HCT116 (cell line): ENCODE measurements at regions not wholly inside any gene's neighbourhood (a gene's known extent, or its start where the extent isn't known, plus 50 kb on each side); places are given as distances from the start of the nearest gene placed in this dataset.

Experiments
- ATAC-seq: fragments of 200-7000 bp; cut with Tn5 transposase; 2 replicates; pipeline ENCODE4 v1.9.1; 2020; ENCODE audit warnings: mild to moderate bottlenecking, moderate library complexity
- BruUV-seq: library from RNA; stranded (reverse); fragments of 400-500 nt; replicated peaks from 2 replicates; lab custom pipeline; 2021; lab: Mats Ljungman, UMichigan
- CTCF ChIA-PET: fragments of 300-600 bp; sonication (Branson Sonifier 250); formaldehyde crosslinking; loops from one replicate; lab custom pipeline; 2021; ENCODE audit warnings: antibody characterized with exemption; lab: Charles Lee
- POLR2A ChIA-PET: fragments of 300-600, 350-600 bp; sonication (Branson Sonifier 250); formaldehyde crosslinking; loops from one replicate; lab custom pipeline; 2021; ENCODE audit warnings: antibody characterized with exemption; lab: Charles Lee
- RAD21 ChIA-PET, 2 experiments: fragments of 300-600 bp; sonication (Branson Sonifier 250); formaldehyde crosslinking; loops; one replicate each; lab custom pipeline; 2023; ENCODE audit warnings: low total read pairs in 2 of 2; ENCODE audit not compliant: uncharacterized antibody in 2 of 2, unreplicated experiment in 2 of 2, low non-redundant PET in 1 of 2; lab: Charles Lee
- DNase-seq: peaks from one replicate; pipeline ENCODE4 v3.0.0-alpha.2; 2010; ENCODE audit warnings: low read depth, low spot score
- H2AFZ ChIP-seq: fragments of 200-600 bp; shearing (Covaris generic), sonication (generic); 2 replicates; pipeline ENCODE4 v1.6.1; 2017; ENCODE audit warnings: low read depth, mixed run types, mixed read lengths, antibody characterized with exemption, low read length; ENCODE audit not compliant: poor library complexity, severe bottlenecking
- H3K27ac ChIP-seq: 2 replicates; pipeline ENCODE4 v1.5.1; 2012; ENCODE audit warnings: low read depth, low read length
- H3K27me3 ChIP-seq: fragments of 200-600 bp; sonication (generic); 2 replicates; pipeline ENCODE4 v1.6.1; 2016; ENCODE audit warnings: mixed run types, low read length, mixed read lengths; ENCODE audit not compliant: insufficient read depth
- H3K36me3 ChIP-seq, 2 experiments: fragments of 200-500 bp in 1 of 2; fragments of 200-600 bp in 1 of 2; sonication (Bioruptor generic) in 1 of 2; sonication (generic) in 1 of 2; 2 replicates each; pipeline versions ENCODE4 v1.5.1 to v1.6.1; 2014 to 2016; ENCODE audit warnings: low read length in 2 of 2, inconsistent platforms in 1 of 2, mixed read lengths in 1 of 2, mixed run types in 1 of 2; ENCODE audit not compliant: insufficient read depth in 2 of 2, control insufficient read depth in 1 of 2
- H3K4me1 ChIP-seq, 2 experiments: fragments of 200-600 bp in 1 of 2; sonication (generic) in 1 of 2; 2 replicates each; pipeline versions ENCODE4 v1.5.1 to v1.6.1; 2012 to 2017; ENCODE audit warnings: low read length in 2 of 2, inconsistent platforms in 1 of 2, mild to moderate bottlenecking in 1 of 2, mixed read lengths in 1 of 2, mixed run types in 1 of 2, moderate library complexity in 1 of 2; ENCODE audit not compliant: insufficient read depth in 2 of 2, control insufficient read depth in 1 of 2
- H3K4me2 ChIP-seq: fragments of 200-600 bp; sonication (generic); 2 replicates; pipeline ENCODE4 v1.6.1; 2017; ENCODE audit warnings: mixed run types, low read length, mixed read lengths
- H3K4me3 ChIP-seq, 2 experiments: fragments of 200-600 bp in 1 of 2; sonication (generic) in 1 of 2; replicated peaks in 1 of 2; 2 replicates each; pipeline ENCODE4 v1.5.1; 2011 to 2016; ENCODE audit warnings: low read length in 2 of 2, control low read depth in 1 of 2, low read depth in 1 of 2, mild to moderate bottlenecking in 1 of 2, mixed read lengths in 1 of 2, mixed run types in 1 of 2
- H3K79me2 ChIP-seq: fragments of 200-600 bp; sonication (generic); 2 replicates; pipeline ENCODE4 v1.6.1; 2017; ENCODE audit warnings: mild to moderate bottlenecking, mixed run types, low read length, moderate library complexity, mixed read lengths; ENCODE audit not compliant: insufficient read depth
- H3K9ac ChIP-seq: fragments of 200-600 bp; sonication (generic); 2 replicates; pipeline ENCODE4 v1.6.1; 2016; ENCODE audit warnings: low read length, mixed read lengths
- H3K9me2 ChIP-seq: fragments of 200-600 bp; sonication (generic), shearing (Covaris generic); 2 replicates; pipeline ENCODE4 v1.6.1; 2017; ENCODE audit warnings: mixed run types, mild to moderate bottlenecking, moderate library complexity; ENCODE audit not compliant: insufficient read depth
- H3K9me3 ChIP-seq, 2 experiments: fragments of 200-500 bp in 1 of 2; fragments of 200-600 bp in 1 of 2; sonication (Bioruptor generic) in 1 of 2; sonication (generic) in 1 of 2; 2 replicates each; pipeline ENCODE4 v1.6.1; 2014 to 2017; ENCODE audit warnings: low read length in 2 of 2, mixed read lengths in 2 of 2, inconsistent platforms in 1 of 2, low read depth in 1 of 2, mild to moderate bottlenecking in 1 of 2, mixed run types in 1 of 2, moderate library complexity in 1 of 2; ENCODE audit not compliant: control insufficient read depth in 1 of 2, insufficient read depth in 1 of 2
- H4K20me1 ChIP-seq: fragments of 200-600 bp; sonication (generic), shearing (Covaris generic); 2 replicates; pipeline ENCODE4 v1.6.1; 2017; ENCODE audit warnings: mixed run types, mild to moderate bottlenecking, moderate library complexity; ENCODE audit not compliant: insufficient read depth
- CEBPB ChIP-seq: IDR thresholded peaks from 2 replicates; pipeline ENCODE4 v1.6.1; 2012; ENCODE audit warnings: low read depth
- EGR1 ChIP-seq: IDR thresholded peaks from 2 replicates; pipeline ENCODE4 v1.6.1; 2012; ENCODE audit warnings: low read depth
- ELF1 ChIP-seq: IDR thresholded peaks from 2 replicates; pipeline ENCODE4 v1.6.1; 2012; ENCODE audit warnings: low read depth, borderline replicate concordance
- EZH2phosphoT487 ChIP-seq: fragments of 200-600 bp; IDR thresholded peaks from 2 replicates; pipeline ENCODE4 v1.6.1; 2018; ENCODE audit warnings: antibody characterized with exemption, borderline replicate concordance
- FOSL1 ChIP-seq: IDR thresholded peaks from 2 replicates; pipeline ENCODE4 v1.6.1; 2012; ENCODE audit warnings: low read depth
- JUND ChIP-seq: IDR thresholded peaks from 2 replicates; pipeline ENCODE4 v1.6.1; 2012
- POLR2AphosphoS5 ChIP-seq: IDR thresholded peaks from 2 replicates; pipeline ENCODE4 v1.6.1; 2011; ENCODE audit warnings: mild to moderate bottlenecking, low read depth, low read length, moderate library complexity
- RAD21 ChIP-seq: IDR thresholded peaks from 2 replicates; pipeline ENCODE4 v1.6.1; 2012; ENCODE audit warnings: low read depth, mild to moderate bottlenecking
- SIN3A ChIP-seq: IDR thresholded peaks from 2 replicates; pipeline ENCODE4 v1.6.1; 2012; ENCODE audit warnings: low read depth
- SP1 ChIP-seq: IDR thresholded peaks from 2 replicates; pipeline ENCODE4 v1.6.1; 2012; ENCODE audit warnings: low read depth
- SRF ChIP-seq: IDR thresholded peaks from 2 replicates; pipeline ENCODE4 v1.6.1; 2012; ENCODE audit warnings: low read depth
- TCF7L2 ChIP-seq: IDR thresholded peaks from 2 replicates; pipeline ENCODE4 v1.7.0; 2011; ENCODE audit warnings: borderline replicate concordance, inconsistent platforms; ENCODE audit not compliant: insufficient read depth, insufficient read length; ENCODE audit errors: extremely low read depth
- YY1 ChIP-seq: IDR thresholded peaks from 2 replicates; pipeline ENCODE4 v1.6.1; 2011; ENCODE audit warnings: low read length, low read depth, moderate library complexity, mild to moderate bottlenecking; ENCODE audit not compliant: insufficient replicate concordance; ENCODE audit errors: extremely low read depth
- ZFX ChIP-seq: fragments of 450-650 bp; IDR thresholded peaks from 2 replicates; pipeline ENCODE4 v1.6.1; 2017
- ZNF274 ChIP-seq: fragments of 200-500 bp; sonication (Bioruptor generic); IDR thresholded peaks from 2 replicates; pipeline ENCODE4 v1.6.1; 2014; ENCODE audit warnings: mild to moderate bottlenecking, low read depth, low read length, inconsistent platforms
- intact Hi-C: fragments of 100-400 bp; cut with micrococcal nuclease; formaldehyde crosslinking; loops from 2 replicates; pipeline ENCODE4 v1.10.0; 2022
- TF ChIP-seq, protein P1 (sequence below): IDR thresholded peaks from 2 replicates; pipeline ENCODE4 v1.6.1; 2012
- TF ChIP-seq, protein P2 (sequence below): IDR thresholded peaks from 2 replicates; pipeline ENCODE4 v1.6.1; 2012; ENCODE audit warnings: low read depth

DNA sequence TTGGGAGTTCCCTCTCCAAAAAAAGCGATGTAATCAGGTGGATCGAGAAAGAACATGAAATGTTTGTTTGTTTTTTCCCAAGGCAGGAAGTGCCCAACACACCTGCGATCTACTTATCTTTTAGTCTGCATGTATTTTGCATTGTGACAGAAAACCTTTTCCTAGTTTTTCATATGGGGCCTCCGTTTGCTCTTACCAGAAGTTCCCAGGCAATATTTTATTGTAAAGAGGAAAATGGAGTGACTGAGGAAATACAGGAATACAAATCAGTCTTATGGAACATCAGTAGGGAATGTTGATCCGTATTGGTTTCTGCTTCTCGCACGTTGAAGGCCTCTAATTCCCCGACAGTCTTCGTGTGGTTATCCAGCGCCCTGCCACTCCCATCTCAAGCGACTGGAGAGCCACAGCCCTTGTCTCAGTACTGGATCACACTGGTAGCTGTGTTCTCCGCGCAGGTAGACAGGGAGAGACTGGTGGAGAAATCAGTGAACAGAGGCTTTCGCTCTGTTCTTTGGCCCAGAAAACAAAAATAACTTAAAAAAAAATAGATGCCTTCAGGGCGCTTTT, 107.4 kb downstream of the TRIM27 start:
- CTCF ChIA-PET = no interaction called here
- no peaks in the 10 kb centered on the region for H4K20me1 ChIP-seq
- DNase-seq (no peak), ATAC-seq (no peak)
- H3K4me1 ChIP-seq = peaks cover 0 to 8% of the 10 kb centered on the region in 2 experiments; a peak in 1 of 4 replicates
- no peaks in the 10 kb centered on the region for H3K36me3 ChIP-seq
- intact Hi-C loops = no loop called here
- H3K27ac ChIP-seq = no peak overlapping the region
- no peaks in the 10 kb centered on the region for H3K9me2 ChIP-seq
- RAD21 ChIA-PET = no interaction called here
- no peaks in the 10 kb centered on the region for H3K9me3 ChIP-seq
- no peak overlapping the region for H3K4me3 ChIP-seq
- H3K9ac ChIP-seq = no peak overlapping the region
- BruUV-seq = no TSS peak
- no peak for TF ChIP-seq SP1
- no peak for TF ChIP-seq ZFX
- TF ChIP-seq TCF7L2 = no peak
- TF ChIP-seq ZNF274 = no peak
- TF ChIP-seq EZH2phosphoT487 = no peak
- TF ChIP-seq RAD21 = no peak
- TF ChIP-seq ELF1 = no peak
- TF ChIP-seq FOSL1 = no peak
- H3K27me3 ChIP-seq = no peaks in the 10 kb centered on the region
- POLR2A ChIA-PET = no interaction called here
- no peak overlapping the region for H3K4me2 ChIP-seq
- H3K79me2 ChIP-seq = no peaks in the 10 kb centered on the region
- H2AFZ ChIP-seq = no peak overlapping the region

DNA sequence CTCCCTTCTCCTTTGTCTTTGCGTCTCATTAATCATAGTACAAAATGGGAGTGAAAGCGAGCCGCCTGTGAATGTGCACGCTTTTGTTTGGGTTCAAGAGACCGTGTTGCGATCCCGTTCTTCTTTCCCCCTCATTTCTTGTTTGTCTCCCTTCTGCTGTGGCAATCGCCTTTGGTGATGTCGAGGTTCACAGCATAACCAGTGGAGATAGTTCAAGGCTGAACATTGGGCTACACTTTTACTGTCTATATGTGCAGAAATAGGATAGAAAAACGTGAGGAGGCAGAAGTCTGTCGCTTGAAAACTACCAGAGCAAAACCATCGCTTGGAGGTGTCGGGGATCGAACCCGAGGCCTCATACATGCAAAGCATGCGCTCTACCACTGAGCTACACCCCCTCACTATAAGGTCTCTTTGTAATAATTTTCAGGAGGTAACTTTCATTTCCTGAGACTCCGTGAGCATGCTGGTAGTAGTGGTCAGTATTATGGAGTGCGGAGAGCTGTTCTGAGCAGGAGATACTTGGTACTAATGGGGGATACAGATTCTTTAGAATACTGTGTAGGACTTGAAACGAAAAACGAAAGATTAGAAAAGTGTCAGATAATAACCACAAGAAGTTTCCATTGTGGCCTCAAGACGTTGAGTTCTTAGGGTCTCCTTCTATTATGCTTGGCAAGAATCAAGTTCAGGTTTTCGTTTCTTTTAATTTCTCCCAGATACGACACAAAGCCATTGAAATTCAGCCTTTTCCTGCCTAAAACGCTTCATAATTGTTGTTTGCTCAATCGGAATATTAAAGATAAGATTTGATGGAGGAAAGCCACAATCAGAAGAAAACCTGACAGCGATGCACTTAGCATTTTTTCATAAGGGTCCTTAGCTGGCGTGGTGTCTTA, 106.6 kb downstream of the TRIM27 start:
- intact Hi-C loops = no loop called here
- peaks cover 0 to 8% of the 10 kb centered on the region in 2 experiments; a peak in 1 of 4 replicates for H3K4me1 ChIP-seq
- no peaks in the 10 kb centered on the region for H3K9me3 ChIP-seq
- H3K36me3 ChIP-seq = no peaks in the 10 kb centered on the region
- H3K4me2 ChIP-seq = peak overlapping the region; percentile 77
- RAD21 ChIA-PET = interaction anchor here in 1 of 2 experiments (0.7 kb wide), 1 partner anchor 139 kb away, joined by 10 read pairs; no protein-coding TSS in a partner anchor
- H3K4me3 ChIP-seq = peak overlapping the region; percentile 34 to 46
- H2AFZ ChIP-seq = peak overlapping the region; percentile 74
- H3K79me2 ChIP-seq = no peaks in the 10 kb centered on the region
- POLR2A ChIA-PET = interaction anchor here (0.7 to 1.0 kb wide), 3 partner anchors 22 to 180 kb away, joined by 3 read pairs; no protein-coding TSS in a partner anchor
- H4K20me1 ChIP-seq = no peaks in the 10 kb centered on the region
- CTCF ChIA-PET = interaction anchor here (1.4 kb wide), 1 partner anchor 20 kb away, joined by 4 read pairs; no protein-coding TSS in a partner anchor
- H3K27me3 ChIP-seq = no peaks in the 10 kb centered on the region
- DNase-seq = no peak
- BruUV-seq = no TSS peak
- no peaks in the 10 kb centered on the region for H3K9me2 ChIP-seq
- no peak overlapping the region for H3K27ac ChIP-seq
- peak; percentile 89 for ATAC-seq
- H3K9ac ChIP-seq = no peak overlapping the region
- no peak for TF ChIP-seq EZH2phosphoT487
- no peak for TF ChIP-seq JUND
- TF ChIP-seq YY1 = no peak
- no peak for TF ChIP-seq CEBPB
- TF ChIP-seq, protein P1, sequence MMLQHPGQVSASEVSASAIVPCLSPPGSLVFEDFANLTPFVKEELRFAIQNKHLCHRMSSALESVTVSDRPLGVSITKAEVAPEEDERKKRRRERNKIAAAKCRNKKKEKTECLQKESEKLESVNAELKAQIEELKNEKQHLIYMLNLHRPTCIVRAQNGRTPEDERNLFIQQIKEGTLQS = peak; percentile 94
- TF ChIP-seq, protein P2, sequence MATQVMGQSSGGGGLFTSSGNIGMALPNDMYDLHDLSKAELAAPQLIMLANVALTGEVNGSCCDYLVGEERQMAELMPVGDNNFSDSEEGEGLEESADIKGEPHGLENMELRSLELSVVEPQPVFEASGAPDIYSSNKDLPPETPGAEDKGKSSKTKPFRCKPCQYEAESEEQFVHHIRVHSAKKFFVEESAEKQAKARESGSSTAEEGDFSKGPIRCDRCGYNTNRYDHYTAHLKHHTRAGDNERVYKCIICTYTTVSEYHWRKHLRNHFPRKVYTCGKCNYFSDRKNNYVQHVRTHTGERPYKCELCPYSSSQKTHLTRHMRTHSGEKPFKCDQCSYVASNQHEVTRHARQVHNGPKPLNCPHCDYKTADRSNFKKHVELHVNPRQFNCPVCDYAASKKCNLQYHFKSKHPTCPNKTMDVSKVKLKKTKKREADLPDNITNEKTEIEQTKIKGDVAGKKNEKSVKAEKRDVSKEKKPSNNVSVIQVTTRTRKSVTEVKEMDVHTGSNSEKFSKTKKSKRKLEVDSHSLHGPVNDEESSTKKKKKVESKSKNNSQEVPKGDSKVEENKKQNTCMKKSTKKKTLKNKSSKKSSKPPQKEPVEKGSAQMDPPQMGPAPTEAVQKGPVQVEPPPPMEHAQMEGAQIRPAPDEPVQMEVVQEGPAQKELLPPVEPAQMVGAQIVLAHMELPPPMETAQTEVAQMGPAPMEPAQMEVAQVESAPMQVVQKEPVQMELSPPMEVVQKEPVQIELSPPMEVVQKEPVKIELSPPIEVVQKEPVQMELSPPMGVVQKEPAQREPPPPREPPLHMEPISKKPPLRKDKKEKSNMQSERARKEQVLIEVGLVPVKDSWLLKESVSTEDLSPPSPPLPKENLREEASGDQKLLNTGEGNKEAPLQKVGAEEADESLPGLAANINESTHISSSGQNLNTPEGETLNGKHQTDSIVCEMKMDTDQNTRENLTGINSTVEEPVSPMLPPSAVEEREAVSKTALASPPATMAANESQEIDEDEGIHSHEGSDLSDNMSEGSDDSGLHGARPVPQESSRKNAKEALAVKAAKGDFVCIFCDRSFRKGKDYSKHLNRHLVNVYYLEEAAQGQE = no peak
- TF ChIP-seq EGR1 = 0 out of 2 replicates have a peak, but pooled peaks have one; percentile 11
- TF ChIP-seq POLR2AphosphoS5 = no peak
- no peak for TF ChIP-seq SRF
- no peak for TF ChIP-seq ZFX
- no peak for TF ChIP-seq SIN3A
